ENCODE measurements at regions not wholly inside any gene's neighbourhood (a gene's known extent, or its start where the extent isn't known, plus 50 kb on each side); places are given as distances from the start of the nearest gene placed in this dataset.

DNA sequence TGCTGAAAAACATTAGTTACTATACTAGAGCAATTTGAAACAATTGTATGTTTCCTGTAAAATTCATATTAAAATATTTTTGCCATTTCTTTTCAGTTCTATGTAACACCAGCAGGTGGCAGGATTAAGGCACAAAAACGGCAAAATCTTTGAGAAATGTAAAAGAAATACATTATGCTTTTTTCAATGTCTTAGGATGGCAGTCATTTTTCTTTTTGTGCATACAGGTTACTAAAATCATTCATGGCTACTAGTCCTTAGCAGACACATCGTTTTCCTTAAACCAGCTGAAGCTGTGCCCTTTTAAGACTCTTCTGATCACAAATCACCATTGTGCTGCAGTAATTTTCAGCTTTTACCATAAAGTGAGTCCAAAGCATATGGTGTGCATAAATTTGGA lies 800.7 kb upstream of the SLITRK5 start:
- TF ChIP-seq, protein P1, sequence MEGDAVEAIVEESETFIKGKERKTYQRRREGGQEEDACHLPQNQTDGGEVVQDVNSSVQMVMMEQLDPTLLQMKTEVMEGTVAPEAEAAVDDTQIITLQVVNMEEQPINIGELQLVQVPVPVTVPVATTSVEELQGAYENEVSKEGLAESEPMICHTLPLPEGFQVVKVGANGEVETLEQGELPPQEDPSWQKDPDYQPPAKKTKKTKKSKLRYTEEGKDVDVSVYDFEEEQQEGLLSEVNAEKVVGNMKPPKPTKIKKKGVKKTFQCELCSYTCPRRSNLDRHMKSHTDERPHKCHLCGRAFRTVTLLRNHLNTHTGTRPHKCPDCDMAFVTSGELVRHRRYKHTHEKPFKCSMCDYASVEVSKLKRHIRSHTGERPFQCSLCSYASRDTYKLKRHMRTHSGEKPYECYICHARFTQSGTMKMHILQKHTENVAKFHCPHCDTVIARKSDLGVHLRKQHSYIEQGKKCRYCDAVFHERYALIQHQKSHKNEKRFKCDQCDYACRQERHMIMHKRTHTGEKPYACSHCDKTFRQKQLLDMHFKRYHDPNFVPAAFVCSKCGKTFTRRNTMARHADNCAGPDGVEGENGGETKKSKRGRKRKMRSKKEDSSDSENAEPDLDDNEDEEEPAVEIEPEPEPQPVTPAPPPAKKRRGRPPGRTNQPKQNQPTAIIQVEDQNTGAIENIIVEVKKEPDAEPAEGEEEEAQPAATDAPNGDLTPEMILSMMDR (IDR thresholded peaks at IDR 0.05) = peak; percentile 93
- Mint-ChIP-seq H3K27me3 (ENCODE audit: low read depth) (no peaks in the 10 kb centered on the region), H3K36me3 (ENCODE audit: low read depth) (no peaks in the 10 kb centered on the region), H3K4me1 (ENCODE audit: low read depth) (no peaks in the 10 kb centered on the region), H3K4me3 (ENCODE audit: unreplicated experiment) (no peak overlapping the region), H3K27ac (ENCODE audit: unreplicated experiment) (no peak overlapping the region), H3K9me3 (ENCODE audit: low read depth) (no peaks in the 10 kb centered on the region)
- DNase-seq (ENCODE audit: low spot score) = no peak

GRCh38 chr13:86877441-86877840 lies 793.7 kb upstream of the SLITRK5 start:
- Mint-ChIP-seq H3K4me3 (ENCODE audit: unreplicated experiment) (no peak overlapping the region), H3K27me3 (ENCODE audit: low read depth) (no peaks in the 10 kb centered on the region), H3K9me3 (ENCODE audit: low read depth) (no peaks in the 10 kb centered on the region), H3K4me1 (ENCODE audit: low read depth) (no peaks in the 10 kb centered on the region), H3K27ac (ENCODE audit: unreplicated experiment) (no peak overlapping the region), H3K36me3 (ENCODE audit: low read depth) (no peaks in the 10 kb centered on the region)
- TF ChIP-seq, protein P1 (IDR thresholded peaks at IDR 0.05) = no peak
- DNase-seq (ENCODE audit: low spot score) = no peak

DNA sequence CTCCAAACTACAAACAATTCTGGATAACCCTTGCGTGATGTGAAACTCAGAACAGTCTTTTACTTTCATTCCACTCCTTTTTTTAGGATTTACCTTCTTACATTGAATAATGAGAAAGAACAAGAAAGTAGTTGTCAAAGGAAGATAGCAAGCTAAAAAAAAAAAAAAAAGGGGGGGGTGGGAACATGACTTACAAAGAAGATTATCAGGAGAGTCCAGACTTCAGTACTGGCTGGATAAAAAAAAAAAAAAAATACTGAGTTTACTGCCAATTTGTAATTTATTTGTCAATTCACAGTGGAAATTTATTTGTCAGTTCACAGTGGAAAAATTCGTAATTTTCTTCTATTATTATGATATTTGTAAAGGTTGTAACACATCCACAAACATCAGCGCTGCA lies 792.4 kb upstream of the SLITRK5 start:
- Mint-ChIP-seq H3K4me1 (ENCODE audit: low read depth) (no peaks in the 10 kb centered on the region), H3K36me3 (ENCODE audit: low read depth) (no peaks in the 10 kb centered on the region)

GRCh38 chr13:86881390-86881789 lies 789.8 kb upstream of the SLITRK5 start:
- no peak overlapping the region for H3K4me3 Mint-ChIP-seq (ENCODE audit: unreplicated experiment)
- no peak overlapping the region for H3K27ac Mint-ChIP-seq (ENCODE audit: unreplicated experiment)
- TF ChIP-seq, protein P1 (IDR thresholded peaks at IDR 0.05) = no peak
- H3K27me3 Mint-ChIP-seq (ENCODE audit: low read depth) = no peaks in the 10 kb centered on the region
- DNase-seq (ENCODE audit: low spot score) = no peak
- no peaks in the 10 kb centered on the region for H3K9me3 Mint-ChIP-seq (ENCODE audit: low read depth)
- no peaks in the 10 kb centered on the region for H3K4me1 Mint-ChIP-seq (ENCODE audit: low read depth)
- H3K36me3 Mint-ChIP-seq (ENCODE audit: low read depth) = no peaks in the 10 kb centered on the region

More for the DNA sequence above, 792.4 kb upstream of the SLITRK5 start:
- Mint-ChIP-seq H3K27me3 (ENCODE audit: low read depth) (no peaks in the 10 kb centered on the region), H3K27ac (ENCODE audit: unreplicated experiment) (no peak overlapping the region), H3K9me3 (ENCODE audit: low read depth) (no peaks in the 10 kb centered on the region), H3K4me3 (ENCODE audit: unreplicated experiment) (no peak overlapping the region)
- DNase-seq (ENCODE audit: low spot score) = no peak
- TF ChIP-seq, protein P1 (IDR thresholded peaks at IDR 0.05) = no peak

DNA sequence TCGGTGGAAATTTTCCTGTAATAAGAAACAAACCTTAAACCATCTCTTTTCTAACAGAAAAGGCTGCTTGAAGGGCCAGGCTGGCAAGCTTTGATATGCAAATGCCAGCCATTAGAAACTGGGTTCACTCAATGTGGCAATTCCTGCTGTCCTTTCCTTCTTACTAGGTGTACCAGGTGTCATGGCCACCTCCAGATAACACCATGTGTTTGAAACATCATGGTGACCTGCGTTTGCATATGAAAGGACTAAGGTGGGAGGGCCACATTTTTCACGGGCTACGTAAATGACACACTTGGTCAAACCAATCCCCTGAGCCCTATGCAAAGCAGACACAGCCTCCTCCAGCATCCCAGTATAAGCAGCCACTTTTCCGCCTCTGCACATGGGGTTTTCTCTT lies 789.1 kb upstream of the SLITRK5 start:
- H3K36me3 Mint-ChIP-seq (ENCODE audit: low read depth) = no peaks in the 10 kb centered on the region
- DNase-seq (ENCODE audit: low spot score) = no peak
- peaks cover under 1% of the 10 kb centered on the region for H3K9me3 Mint-ChIP-seq (ENCODE audit: low read depth)
- H3K4me1 Mint-ChIP-seq (ENCODE audit: low read depth) = no peaks in the 10 kb centered on the region
- H3K27me3 Mint-ChIP-seq (ENCODE audit: low read depth) = no peaks in the 10 kb centered on the region
- no peak overlapping the region for H3K27ac Mint-ChIP-seq (ENCODE audit: unreplicated experiment)
- TF ChIP-seq, protein P1 (IDR thresholded peaks at IDR 0.05) = no peak
- H3K4me3 Mint-ChIP-seq (ENCODE audit: unreplicated experiment) = no peak overlapping the region

Measured in chondrocyte (in vitro differentiated cells).